ENCODE measurements at regions not wholly inside any gene's neighbourhood (a gene's known extent, or its start where the extent isn't known, plus 50 kb on each side); places are given as distances from the start of the nearest gene placed in this dataset.
A peak's percentile ranks its signal among the peaks of the same experiment; 100 is the strongest.

- TF ChIP-seq ZNF8 (CRISPR knock-in tag; IDR thresholded peaks at IDR 0.05) = no peak
- TF ChIP-seq BACH2 (CRISPR knock-in tag; IDR thresholded peaks at IDR 0.05; ENCODE audit: borderline replicate concordance) = no peak
- no peak for TF ChIP-seq PATZ1 (CRISPR knock-in tag; IDR thresholded peaks at IDR 0.05; ENCODE audit: borderline replicate concordance)
- TF ChIP-seq GLIS3 (CRISPR knock-in tag; IDR thresholded peaks at IDR 0.05) = no peak
- no peak for TF ChIP-seq RARB (CRISPR knock-in tag; IDR thresholded peaks at IDR 0.05)
- TF ChIP-seq TSHZ2 (CRISPR knock-in tag; IDR thresholded peaks at IDR 0.05) = no peak
- TF ChIP-seq CREB5 (CRISPR knock-in tag; IDR thresholded peaks at IDR 0.05; ENCODE audit: low read depth) = no peak
- no peak for TF ChIP-seq ZFP3 (CRISPR knock-in tag; IDR thresholded peaks at IDR 0.05)
- TF ChIP-seq, protein P1, sequence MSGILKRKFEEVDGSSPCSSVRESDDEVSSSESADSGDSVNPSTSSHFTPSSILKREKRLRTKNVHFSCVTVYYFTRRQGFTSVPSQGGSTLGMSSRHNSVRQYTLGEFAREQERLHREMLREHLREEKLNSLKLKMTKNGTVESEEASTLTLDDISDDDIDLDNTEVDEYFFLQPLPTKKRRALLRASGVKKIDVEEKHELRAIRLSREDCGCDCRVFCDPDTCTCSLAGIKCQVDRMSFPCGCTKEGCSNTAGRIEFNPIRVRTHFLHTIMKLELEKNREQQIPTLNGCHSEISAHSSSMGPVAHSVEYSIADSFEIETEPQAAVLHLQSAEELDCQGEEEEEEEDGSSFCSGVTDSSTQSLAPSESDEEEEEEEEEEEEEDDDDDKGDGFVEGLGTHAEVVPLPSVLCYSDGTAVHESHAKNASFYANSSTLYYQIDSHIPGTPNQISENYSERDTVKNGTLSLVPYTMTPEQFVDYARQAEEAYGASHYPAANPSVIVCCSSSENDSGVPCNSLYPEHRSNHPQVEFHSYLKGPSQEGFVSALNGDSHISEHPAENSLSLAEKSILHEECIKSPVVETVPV (CRISPR knock-in tag; IDR thresholded peaks at IDR 0.05) = no peak
- no peak for TF ChIP-seq ESRRG (CRISPR knock-in tag; IDR thresholded peaks at IDR 0.05)
- TF ChIP-seq ISL1 (CRISPR knock-in tag; IDR thresholded peaks at IDR 0.05) = peak; percentile 72
- no peak for TF ChIP-seq POU6F1 (CRISPR knock-in tag; IDR thresholded peaks at IDR 0.05; ENCODE audit: borderline replicate concordance, low read depth)
These were observed 139.2 kb upstream of the ANK2 start for GRCh38 chr4:112910109-112910736.
